HCT116 (cell line): ENCODE measurements at regions not wholly inside any gene's neighbourhood (a gene's known extent, or its start where the extent isn't known, plus 50 kb on each side); places are given as distances from the start of the nearest gene placed in this dataset.

Source experiments
- ATAC-seq: fragments of 200-7000 bp; cut with Tn5 transposase; 2 replicates; pipeline ENCODE4 v1.9.1; 2020; ENCODE audit warnings: mild to moderate bottlenecking, moderate library complexity
- BruUV-seq: library from RNA; stranded (reverse); fragments of 400-500 nt; replicated peaks from 2 replicates; lab custom pipeline; 2021; lab: Mats Ljungman, UMichigan
- CTCF ChIA-PET: fragments of 300-600 bp; sonication (Branson Sonifier 250); formaldehyde crosslinking; loops from one replicate; lab custom pipeline; 2021; ENCODE audit warnings: antibody characterized with exemption; lab: Charles Lee
- POLR2A ChIA-PET: fragments of 300-600, 350-600 bp; sonication (Branson Sonifier 250); formaldehyde crosslinking; loops from one replicate; lab custom pipeline; 2021; ENCODE audit warnings: antibody characterized with exemption; lab: Charles Lee
- RAD21 ChIA-PET, 2 experiments: fragments of 300-600 bp; sonication (Branson Sonifier 250); formaldehyde crosslinking; loops; one replicate each; lab custom pipeline; 2023; ENCODE audit warnings: low total read pairs in 2 of 2; ENCODE audit not compliant: uncharacterized antibody in 2 of 2, unreplicated experiment in 2 of 2, low non-redundant PET in 1 of 2; lab: Charles Lee
- DNase-seq: peaks from one replicate; pipeline ENCODE4 v3.0.0-alpha.2; 2010; ENCODE audit warnings: low read depth, low spot score
- H2AFZ ChIP-seq: fragments of 200-600 bp; shearing (Covaris generic), sonication (generic); 2 replicates; pipeline ENCODE4 v1.6.1; 2017; ENCODE audit warnings: low read depth, mixed run types, mixed read lengths, antibody characterized with exemption, low read length; ENCODE audit not compliant: poor library complexity, severe bottlenecking
- H3K27ac ChIP-seq: 2 replicates; pipeline ENCODE4 v1.5.1; 2012; ENCODE audit warnings: low read depth, low read length
- H3K27me3 ChIP-seq: fragments of 200-600 bp; sonication (generic); 2 replicates; pipeline ENCODE4 v1.6.1; 2016; ENCODE audit warnings: mixed run types, low read length, mixed read lengths; ENCODE audit not compliant: insufficient read depth
- H3K36me3 ChIP-seq, 2 experiments: fragments of 200-500 bp in 1 of 2; fragments of 200-600 bp in 1 of 2; sonication (Bioruptor generic) in 1 of 2; sonication (generic) in 1 of 2; 2 replicates each; pipeline versions ENCODE4 v1.5.1 to v1.6.1; 2014 to 2016; ENCODE audit warnings: low read length in 2 of 2, inconsistent platforms in 1 of 2, mixed read lengths in 1 of 2, mixed run types in 1 of 2; ENCODE audit not compliant: insufficient read depth in 2 of 2, control insufficient read depth in 1 of 2
- H3K4me1 ChIP-seq, 2 experiments: fragments of 200-600 bp in 1 of 2; sonication (generic) in 1 of 2; 2 replicates each; pipeline versions ENCODE4 v1.5.1 to v1.6.1; 2012 to 2017; ENCODE audit warnings: low read length in 2 of 2, inconsistent platforms in 1 of 2, mild to moderate bottlenecking in 1 of 2, mixed read lengths in 1 of 2, mixed run types in 1 of 2, moderate library complexity in 1 of 2; ENCODE audit not compliant: insufficient read depth in 2 of 2, control insufficient read depth in 1 of 2
- H3K4me2 ChIP-seq: fragments of 200-600 bp; sonication (generic); 2 replicates; pipeline ENCODE4 v1.6.1; 2017; ENCODE audit warnings: mixed run types, low read length, mixed read lengths
- H3K4me3 ChIP-seq, 2 experiments: fragments of 200-600 bp in 1 of 2; sonication (generic) in 1 of 2; replicated peaks in 1 of 2; 2 replicates each; pipeline ENCODE4 v1.5.1; 2011 to 2016; ENCODE audit warnings: low read length in 2 of 2, control low read depth in 1 of 2, low read depth in 1 of 2, mild to moderate bottlenecking in 1 of 2, mixed read lengths in 1 of 2, mixed run types in 1 of 2
- H3K79me2 ChIP-seq: fragments of 200-600 bp; sonication (generic); 2 replicates; pipeline ENCODE4 v1.6.1; 2017; ENCODE audit warnings: mild to moderate bottlenecking, mixed run types, low read length, moderate library complexity, mixed read lengths; ENCODE audit not compliant: insufficient read depth
- H3K9ac ChIP-seq: fragments of 200-600 bp; sonication (generic); 2 replicates; pipeline ENCODE4 v1.6.1; 2016; ENCODE audit warnings: low read length, mixed read lengths
- H3K9me2 ChIP-seq: fragments of 200-600 bp; sonication (generic), shearing (Covaris generic); 2 replicates; pipeline ENCODE4 v1.6.1; 2017; ENCODE audit warnings: mixed run types, mild to moderate bottlenecking, moderate library complexity; ENCODE audit not compliant: insufficient read depth
- H3K9me3 ChIP-seq, 2 experiments: fragments of 200-500 bp in 1 of 2; fragments of 200-600 bp in 1 of 2; sonication (Bioruptor generic) in 1 of 2; sonication (generic) in 1 of 2; 2 replicates each; pipeline ENCODE4 v1.6.1; 2014 to 2017; ENCODE audit warnings: low read length in 2 of 2, mixed read lengths in 2 of 2, inconsistent platforms in 1 of 2, low read depth in 1 of 2, mild to moderate bottlenecking in 1 of 2, mixed run types in 1 of 2, moderate library complexity in 1 of 2; ENCODE audit not compliant: control insufficient read depth in 1 of 2, insufficient read depth in 1 of 2
- H4K20me1 ChIP-seq: fragments of 200-600 bp; sonication (generic), shearing (Covaris generic); 2 replicates; pipeline ENCODE4 v1.6.1; 2017; ENCODE audit warnings: mixed run types, mild to moderate bottlenecking, moderate library complexity; ENCODE audit not compliant: insufficient read depth
- CBX3 ChIP-seq: IDR thresholded peaks from 2 replicates; pipeline ENCODE4 v1.6.1; 2012; ENCODE audit warnings: low read depth
- CEBPB ChIP-seq: IDR thresholded peaks from 2 replicates; pipeline ENCODE4 v1.6.1; 2012; ENCODE audit warnings: low read depth
- EGR1 ChIP-seq: IDR thresholded peaks from 2 replicates; pipeline ENCODE4 v1.6.1; 2012; ENCODE audit warnings: low read depth
- ELF1 ChIP-seq: IDR thresholded peaks from 2 replicates; pipeline ENCODE4 v1.6.1; 2012; ENCODE audit warnings: low read depth, borderline replicate concordance
- FOSL1 ChIP-seq: IDR thresholded peaks from 2 replicates; pipeline ENCODE4 v1.6.1; 2012; ENCODE audit warnings: low read depth
- JUND ChIP-seq: IDR thresholded peaks from 2 replicates; pipeline ENCODE4 v1.6.1; 2012
- POLR2A ChIP-seq: IDR thresholded peaks from 2 replicates; pipeline ENCODE4 v1.7.0; 2011; ENCODE audit warnings: borderline replicate concordance; ENCODE audit not compliant: insufficient read depth, insufficient read length; ENCODE audit errors: extremely low read depth
- SP1 ChIP-seq: IDR thresholded peaks from 2 replicates; pipeline ENCODE4 v1.6.1; 2012; ENCODE audit warnings: low read depth
- SRF ChIP-seq: IDR thresholded peaks from 2 replicates; pipeline ENCODE4 v1.6.1; 2012; ENCODE audit warnings: low read depth
- TCF7L2 ChIP-seq: IDR thresholded peaks from 2 replicates; pipeline ENCODE4 v1.7.0; 2011; ENCODE audit warnings: borderline replicate concordance, inconsistent platforms; ENCODE audit not compliant: insufficient read depth, insufficient read length; ENCODE audit errors: extremely low read depth
- intact Hi-C: fragments of 100-400 bp; cut with micrococcal nuclease; formaldehyde crosslinking; loops from 2 replicates; pipeline ENCODE4 v1.10.0; 2022
- TF ChIP-seq, protein P1 (sequence below): IDR thresholded peaks from 2 replicates; pipeline ENCODE4 v1.6.1; 2012
- TF ChIP-seq, protein P2 (sequence below): IDR thresholded peaks from 2 replicates; pipeline ENCODE4 v1.6.1; 2012
- TF ChIP-seq, protein P3 (sequence below): IDR thresholded peaks from 2 replicates; pipeline ENCODE4 v1.6.1; 2011; ENCODE audit warnings: mild to moderate bottlenecking, low read length, moderate library complexity; ENCODE audit not compliant: insufficient replicate concordance; ENCODE audit errors: extremely low read depth
- TF ChIP-seq, protein P4 (sequence below), 3 experiments: fragments of 200-600 bp in 1 of 3; sonication (generic) in 1 of 3; IDR thresholded peaks in 2 of 3; conservative IDR thresholded peaks in 1 of 3; 2 replicates each; pipeline ENCODE4 v1.5.1; 2012 to 2017; ENCODE audit warnings: low read depth in 2 of 3, low read length in 2 of 3, antibody characterized with exemption in 1 of 3, borderline replicate concordance in 1 of 3, control low read depth in 1 of 3, mild to moderate bottlenecking in 1 of 3, mixed read lengths in 1 of 3, mixed run types in 1 of 3, moderate library complexity in 1 of 3; ENCODE audit not compliant: insufficient read depth in 1 of 3

DNA sequence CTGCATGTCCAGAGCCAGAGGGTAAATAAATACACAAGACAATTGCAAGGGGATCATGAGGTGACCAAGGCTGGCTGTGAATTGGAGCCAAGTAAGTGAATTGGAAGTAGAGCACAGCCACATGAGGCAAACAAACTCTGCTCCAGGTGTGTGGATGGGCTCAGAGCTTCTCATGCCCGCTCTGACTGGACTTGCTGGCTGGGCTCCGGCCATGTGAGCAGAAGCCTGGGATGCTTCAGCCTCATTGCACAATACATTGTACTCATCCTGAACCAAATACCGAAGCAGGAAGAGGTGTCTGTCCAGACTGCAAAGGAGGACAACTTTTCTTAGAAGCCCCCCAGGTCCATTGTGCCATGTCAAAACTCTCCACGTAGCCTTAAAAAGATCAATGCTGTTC, 193.0 kb downstream of the TTC8 start:
- Histone ChIP-seq H2AFZ (no peak overlapping the region), H3K4me3 (no peak overlapping the region), H3K4me1 (no peaks in the 10 kb centered on the region), H3K9me3 (no peaks in the 10 kb centered on the region), H3K79me2 (no peaks in the 10 kb centered on the region), H3K27me3 (no peaks in the 10 kb centered on the region), H3K4me2 (no peak overlapping the region), H3K9ac (no peak overlapping the region), H3K36me3 (no peaks in the 10 kb centered on the region), H4K20me1 (no peaks in the 10 kb centered on the region), H3K27ac (no peak overlapping the region), H3K9me2 (no peaks in the 10 kb centered on the region)
- POLR2A ChIA-PET, result no interaction called here
- TF ChIP-seq, protein P1, sequence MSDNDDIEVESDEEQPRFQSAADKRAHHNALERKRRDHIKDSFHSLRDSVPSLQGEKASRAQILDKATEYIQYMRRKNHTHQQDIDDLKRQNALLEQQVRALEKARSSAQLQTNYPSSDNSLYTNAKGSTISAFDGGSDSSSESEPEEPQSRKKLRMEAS, result no peak
- TF ChIP-seq SRF (no peak), SP1 (no peak), JUND (no peak), CBX3 (no peak), CEBPB (no peak), FOSL1 (no peak)
- TF ChIP-seq, protein P2, sequence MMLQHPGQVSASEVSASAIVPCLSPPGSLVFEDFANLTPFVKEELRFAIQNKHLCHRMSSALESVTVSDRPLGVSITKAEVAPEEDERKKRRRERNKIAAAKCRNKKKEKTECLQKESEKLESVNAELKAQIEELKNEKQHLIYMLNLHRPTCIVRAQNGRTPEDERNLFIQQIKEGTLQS, result no peak
- TF ChIP-seq, protein P3, sequence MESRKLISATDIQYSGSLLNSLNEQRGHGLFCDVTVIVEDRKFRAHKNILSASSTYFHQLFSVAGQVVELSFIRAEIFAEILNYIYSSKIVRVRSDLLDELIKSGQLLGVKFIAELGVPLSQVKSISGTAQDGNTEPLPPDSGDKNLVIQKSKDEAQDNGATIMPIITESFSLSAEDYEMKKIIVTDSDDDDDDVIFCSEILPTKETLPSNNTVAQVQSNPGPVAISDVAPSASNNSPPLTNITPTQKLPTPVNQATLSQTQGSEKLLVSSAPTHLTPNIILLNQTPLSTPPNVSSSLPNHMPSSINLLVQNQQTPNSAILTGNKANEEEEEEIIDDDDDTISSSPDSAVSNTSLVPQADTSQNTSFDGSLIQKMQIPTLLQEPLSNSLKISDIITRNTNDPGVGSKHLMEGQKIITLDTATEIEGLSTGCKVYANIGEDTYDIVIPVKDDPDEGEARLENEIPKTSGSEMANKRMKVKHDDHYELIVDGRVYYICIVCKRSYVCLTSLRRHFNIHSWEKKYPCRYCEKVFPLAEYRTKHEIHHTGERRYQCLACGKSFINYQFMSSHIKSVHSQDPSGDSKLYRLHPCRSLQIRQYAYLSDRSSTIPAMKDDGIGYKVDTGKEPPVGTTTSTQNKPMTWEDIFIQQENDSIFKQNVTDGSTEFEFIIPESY, result no peak
- RAD21 ChIA-PET, result no interaction called here
- intact Hi-C loops, result loop anchor here (10.0 kb wide), 2 partner anchors 833 to 1073 kb away; no protein-coding TSS in a partner anchor
- CTCF ChIA-PET, result no interaction called here
- no TSS peak for BruUV-seq
- ATAC-seq (no peak), DNase-seq (no peak)

DNA sequence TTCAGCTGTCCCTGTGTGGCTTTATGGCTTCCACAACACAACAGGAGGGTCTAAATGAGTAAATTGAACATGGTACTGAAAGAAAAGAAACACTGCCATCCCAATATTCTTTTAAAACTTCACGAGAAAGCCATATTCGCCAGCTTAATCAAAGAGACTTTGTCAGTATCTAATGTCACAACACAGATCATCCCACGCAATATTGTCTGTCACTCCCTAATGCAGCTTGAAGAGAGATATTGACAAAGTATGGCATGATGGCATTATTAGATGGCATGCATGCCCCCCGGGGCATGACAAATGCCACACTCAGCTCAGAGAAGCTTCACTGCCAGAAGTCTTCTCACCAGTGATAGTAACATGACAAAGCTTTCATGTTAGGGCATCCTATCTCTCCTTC, 197.8 kb downstream of the TTC8 start:
- intact Hi-C loops, result no loop called here
- ATAC-seq, result no peak
- Histone ChIP-seq H3K9ac (no peak overlapping the region), H3K27ac (no peak overlapping the region), H3K27me3 (no peaks in the 10 kb centered on the region), H3K36me3 (no peaks in the 10 kb centered on the region), H3K4me2 (no peak overlapping the region), H3K4me3 (no peak overlapping the region), H3K79me2 (no peaks in the 10 kb centered on the region), H3K4me1 (peaks cover 2 to 8% of the 10 kb centered on the region in 2 experiments; a peak in 3 of 4 replicates), H3K9me2 (no peaks in the 10 kb centered on the region), H3K9me3 (no peaks in the 10 kb centered on the region), H4K20me1 (no peaks in the 10 kb centered on the region), H2AFZ (no peak overlapping the region)
- RAD21 ChIA-PET, result no interaction called here
- POLR2A ChIA-PET, result no interaction called here
- no peak for TF ChIP-seq POLR2A
- TF ChIP-seq CBX3, result no peak
- no peak for TF ChIP-seq CEBPB
- TF ChIP-seq, protein P1, result no peak
- TF ChIP-seq EGR1, result no peak
- no peak for TF ChIP-seq SRF
- TF ChIP-seq FOSL1, result no peak
- TF ChIP-seq JUND, result no peak
- TF ChIP-seq TCF7L2, result no peak
- TF ChIP-seq ELF1, result no peak
- TF ChIP-seq, protein P2, result no peak
- no peak for TF ChIP-seq SP1
- TF ChIP-seq, protein P4, sequence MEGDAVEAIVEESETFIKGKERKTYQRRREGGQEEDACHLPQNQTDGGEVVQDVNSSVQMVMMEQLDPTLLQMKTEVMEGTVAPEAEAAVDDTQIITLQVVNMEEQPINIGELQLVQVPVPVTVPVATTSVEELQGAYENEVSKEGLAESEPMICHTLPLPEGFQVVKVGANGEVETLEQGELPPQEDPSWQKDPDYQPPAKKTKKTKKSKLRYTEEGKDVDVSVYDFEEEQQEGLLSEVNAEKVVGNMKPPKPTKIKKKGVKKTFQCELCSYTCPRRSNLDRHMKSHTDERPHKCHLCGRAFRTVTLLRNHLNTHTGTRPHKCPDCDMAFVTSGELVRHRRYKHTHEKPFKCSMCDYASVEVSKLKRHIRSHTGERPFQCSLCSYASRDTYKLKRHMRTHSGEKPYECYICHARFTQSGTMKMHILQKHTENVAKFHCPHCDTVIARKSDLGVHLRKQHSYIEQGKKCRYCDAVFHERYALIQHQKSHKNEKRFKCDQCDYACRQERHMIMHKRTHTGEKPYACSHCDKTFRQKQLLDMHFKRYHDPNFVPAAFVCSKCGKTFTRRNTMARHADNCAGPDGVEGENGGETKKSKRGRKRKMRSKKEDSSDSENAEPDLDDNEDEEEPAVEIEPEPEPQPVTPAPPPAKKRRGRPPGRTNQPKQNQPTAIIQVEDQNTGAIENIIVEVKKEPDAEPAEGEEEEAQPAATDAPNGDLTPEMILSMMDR (IDR thresholded peaks at IDR 0.05 in 2 of 3, conservative IDR thresholded peaks at IDR 0.05 in 1 of 3; ENCODE audit: borderline replicate concordance in 1 of 3, insufficient read depth in 1 of 3, low read depth in 2 of 3, low read length in 2 of 3), result no peak
- DNase-seq, result no peak
- CTCF ChIA-PET, result no interaction called here
- no TSS peak for BruUV-seq
